DND-41 (cell line): ENCODE measurements at regions not wholly inside any gene's neighbourhood (a gene's known extent, or its start where the extent isn't known, plus 50 kb on each side); places are given as distances from the start of the nearest gene placed in this dataset.
"Not testable (repeated sequence)": the region's sequence is repeated elsewhere in the genome, so short reads cannot be mapped to it uniquely, and the experiment has no call there.

ENCODE experiments used
- ATAC-seq: fragments of 200-7000 bp; cut with Tn5 transposase; 3 replicates; pipeline ENCODE4 v1.9.1; 2021; ENCODE audit warnings: low read depth; ENCODE audit not compliant: insufficient read depth
- DNase-seq: peaks from one replicate; pipeline ENCODE4 v3.0.0-alpha.2; 2020
- H2AFZ ChIP-seq: 2 replicates; pipeline ENCODE4 v1.6.0; 2012; ENCODE audit warnings: low read depth, low read length
- H3K27ac ChIP-seq: 2 replicates; pipeline ENCODE4 v1.5.1; 2012; ENCODE audit warnings: low read length, inconsistent platforms
- H3K27me3 ChIP-seq: fragments of 200-600 bp; sonication (generic); 2 replicates; pipeline ENCODE4 v1.6.0; 2012; ENCODE audit warnings: low read length, mild to moderate bottlenecking, inconsistent platforms; ENCODE audit not compliant: insufficient read depth, poor library complexity
- H3K36me3 ChIP-seq: 2 replicates; pipeline ENCODE4 v1.5.1; 2012; ENCODE audit warnings: low read length, inconsistent platforms; ENCODE audit not compliant: insufficient read depth
- H3K4me1 ChIP-seq: 2 replicates; pipeline ENCODE4 v1.5.1; 2012; ENCODE audit warnings: mild to moderate bottlenecking, low read length; ENCODE audit not compliant: insufficient read depth
- H3K4me2 ChIP-seq: 2 replicates; pipeline ENCODE4 v1.6.0; 2012; ENCODE audit warnings: mild to moderate bottlenecking, moderate library complexity, low read length, inconsistent platforms; ENCODE audit not compliant: insufficient read depth
- H3K4me3 ChIP-seq, 2 experiments: fragments of 200-600 bp in 1 of 2; shearing (Covaris generic) in 1 of 2; 2 replicates each; pipeline ENCODE4 v1.5.1; 2012 to 2016; ENCODE audit warnings: inconsistent platforms in 2 of 2, low read length in 2 of 2, mild to moderate bottlenecking in 2 of 2, low read depth in 1 of 2, moderate library complexity in 1 of 2
- H3K79me2 ChIP-seq: 2 replicates; pipeline ENCODE4 v1.6.0; 2012; ENCODE audit warnings: low read length, inconsistent platforms; ENCODE audit not compliant: insufficient read depth
- H3K9ac ChIP-seq: 2 replicates; pipeline ENCODE4 v1.6.0; 2012; ENCODE audit warnings: low read depth, mild to moderate bottlenecking, inconsistent platforms, low read length, moderate library complexity
- H3K9me3 ChIP-seq: 2 replicates; pipeline ENCODE4 v1.5.1; 2012; ENCODE audit warnings: low read length, moderate library complexity, mild to moderate bottlenecking, inconsistent platforms; ENCODE audit not compliant: insufficient read depth, severe bottlenecking
- H4K20me1 ChIP-seq: 2 replicates; pipeline ENCODE4 v1.6.0; 2012; ENCODE audit warnings: low read length; ENCODE audit not compliant: insufficient read depth
- CTCF ChIP-seq: IDR thresholded peaks from 2 replicates; pipeline ENCODE4 v1.5.1; 2012; ENCODE audit warnings: borderline replicate concordance, low read length, moderate library complexity, mild to moderate bottlenecking; ENCODE audit not compliant: poor library complexity, severe bottlenecking; ENCODE audit errors: extremely low read depth
- EZH2 ChIP-seq: IDR thresholded peaks from 3 replicates; pipeline ENCODE4 v1.6.1; 2012; ENCODE audit warnings: borderline replicate concordance, low read depth, mild to moderate bottlenecking, moderate library complexity, low read length, inconsistent platforms; ENCODE audit not compliant: severe bottlenecking

- DNase-seq (no peak), ATAC-seq (no peak)
- H3K27me3 ChIP-seq = no peaks in the 10 kb centered on the region
- no peaks in the 10 kb centered on the region for H4K20me1 ChIP-seq
- no peaks in the 10 kb centered on the region for H3K36me3 ChIP-seq
- H3K79me2 ChIP-seq = no peaks in the 10 kb centered on the region
- no peaks in the 10 kb centered on the region for H3K9me3 ChIP-seq
- H3K4me3 ChIP-seq = no peak overlapping the region
- no peak for TF ChIP-seq CTCF
- TF ChIP-seq EZH2 = no peak
- H3K4me1 ChIP-seq = no peaks in the 10 kb centered on the region
- H2AFZ ChIP-seq = no peak overlapping the region
- H3K4me2 ChIP-seq = no peak overlapping the region
- no peak overlapping the region for H3K27ac ChIP-seq
- H3K9ac ChIP-seq = no peak overlapping the region
Observed at GRCh38 chr9:119873877-119874276, 504.6 kb upstream of the BRINP1 start.

GRCh38 chr9:119870251-119870650 is 501.0 kb upstream of the BRINP1 start:
- H3K36me3 ChIP-seq, H3K9ac ChIP-seq, H3K79me2 ChIP-seq, H3K4me1 ChIP-seq, DNase-seq, ATAC-seq, H3K27me3 ChIP-seq, H3K4me2 ChIP-seq, H3K4me3 ChIP-seq, H3K27ac ChIP-seq, H2AFZ ChIP-seq, H3K9me3 ChIP-seq, H4K20me1 ChIP-seq: not testable (repeated sequence)

- ATAC-seq = no peak
- no peaks in the 10 kb centered on the region for H4K20me1 ChIP-seq
- H3K79me2 ChIP-seq = no peaks in the 10 kb centered on the region
- H3K9ac ChIP-seq = no peak overlapping the region
- DNase-seq = no peak
- no peaks in the 10 kb centered on the region for H3K36me3 ChIP-seq
- H3K4me1 ChIP-seq = no peaks in the 10 kb centered on the region
- H3K9me3 ChIP-seq = no peaks in the 10 kb centered on the region
- no peaks in the 10 kb centered on the region for H3K27me3 ChIP-seq
- H3K4me2 ChIP-seq = no peak overlapping the region
- H3K4me3 ChIP-seq = no peak overlapping the region
- TF ChIP-seq CTCF (no peak), EZH2 (no peak)
- H2AFZ ChIP-seq = no peak overlapping the region
- no peak overlapping the region for H3K27ac ChIP-seq
Observed at GRCh38 chr9:119868694-119869093, 499.5 kb upstream of the BRINP1 start.

GRCh38 chr9:119861842-119862241 is 492.6 kb upstream of the BRINP1 start:
- no peaks in the 10 kb centered on the region for H3K9me3 ChIP-seq
- H3K36me3 ChIP-seq = no peaks in the 10 kb centered on the region
- H2AFZ ChIP-seq = no peak overlapping the region
- no peak overlapping the region for H3K4me3 ChIP-seq
- no peak overlapping the region for H3K27ac ChIP-seq
- H3K9ac ChIP-seq = no peak overlapping the region
- H3K4me2 ChIP-seq = no peak overlapping the region
- ATAC-seq (no peak), DNase-seq (no peak)
- H3K79me2 ChIP-seq = no peaks in the 10 kb centered on the region
- no peaks in the 10 kb centered on the region for H3K27me3 ChIP-seq
- H3K4me1 ChIP-seq = no peaks in the 10 kb centered on the region
- TF ChIP-seq CTCF = no peak
- no peak for TF ChIP-seq EZH2
- H4K20me1 ChIP-seq = no peaks in the 10 kb centered on the region
